OCI-LY7 (cell line): ENCODE measurements at regions not wholly inside any gene's neighbourhood (a gene's known extent, or its start where the extent isn't known, plus 50 kb on each side); places are given as distances from the start of the nearest gene placed in this dataset.

Experiments
- BruUV-seq: library from RNA; stranded (reverse); fragments of 400-500 nt; replicated peaks from 2 replicates; lab custom pipeline; 2021; lab: Mats Ljungman, UMichigan
- CTCF ChIA-PET: fragments of 300-600 bp; sonication (Branson Sonifier 250); formaldehyde crosslinking; loops from one replicate; lab custom pipeline; 2022; ENCODE audit warnings: antibody characterized with exemption; ENCODE audit not compliant: unreplicated experiment; lab: Charles Lee
- POLR2A ChIA-PET: fragments of 300-600 bp; sonication (Branson Sonifier 250); formaldehyde crosslinking; loops from one replicate; lab custom pipeline; 2022; ENCODE audit warnings: antibody characterized with exemption; lab: Charles Lee
- DNase-seq: peaks from one replicate; pipeline ENCODE4 v3.0.0-alpha.2; 2015; ENCODE audit warnings: low spot score
- H2AFZ ChIP-seq: fragments of 200-600 bp; sonication (generic), shearing (Covaris generic); 2 replicates; pipeline ENCODE4 v1.6.1; 2014; ENCODE audit warnings: mild to moderate bottlenecking, antibody characterized with exemption, low read length, moderate library complexity
- H3K27ac ChIP-seq: fragments of 200-600 bp; sonication (generic); 2 replicates; pipeline ENCODE4 v1.5.1; 2014; ENCODE audit warnings: mixed run types, low read depth, mild to moderate bottlenecking, moderate library complexity, low read length, inconsistent platforms; ENCODE audit not compliant: poor library complexity, severe bottlenecking
- H3K36me3 ChIP-seq: fragments of 200-600 bp; sonication (generic); 2 replicates; pipeline ENCODE4 v1.6.1; 2014; ENCODE audit warnings: mild to moderate bottlenecking, antibody characterized with exemption, low read length, moderate library complexity, mixed read lengths; ENCODE audit not compliant: insufficient read depth
- H3K4me1 ChIP-seq: fragments of 200-600 bp; sonication (generic); 2 replicates; pipeline ENCODE4 v1.5.1; 2014; ENCODE audit warnings: mild to moderate bottlenecking, low read length; ENCODE audit not compliant: insufficient read depth, poor library complexity, severe bottlenecking
- H3K4me2 ChIP-seq: fragments of 200-600 bp; sonication (generic); 2 replicates; pipeline ENCODE4 v1.6.1; 2014; ENCODE audit warnings: mild to moderate bottlenecking, low read length
- H3K4me3 ChIP-seq: fragments of 200-600 bp; sonication (generic); 2 replicates; pipeline ENCODE4 v1.5.1; 2014; ENCODE audit warnings: mild to moderate bottlenecking, low read depth, low read length; ENCODE audit not compliant: poor library complexity, severe bottlenecking
- H3K79me2 ChIP-seq: fragments of 200-600 bp; sonication (generic); 2 replicates; pipeline ENCODE4 v1.6.1; 2016; ENCODE audit warnings: low read depth, mild to moderate bottlenecking, low read length, moderate library complexity, mixed read lengths; ENCODE audit not compliant: insufficient read depth
- H3K9me2 ChIP-seq: fragments of 200-600 bp; sonication (generic); 2 replicates; pipeline ENCODE4 v1.6.1; 2016; ENCODE audit warnings: mild to moderate bottlenecking, low read length, mixed read lengths; ENCODE audit not compliant: insufficient read depth
- H3K9me3 ChIP-seq: fragments of 200-600 bp; sonication (generic); 2 replicates; pipeline ENCODE4 v1.6.1; 2014; ENCODE audit warnings: mild to moderate bottlenecking, mixed run types, low read length, mixed read lengths
- H4K20me1 ChIP-seq: fragments of 200-600 bp; sonication (generic); 2 replicates; pipeline ENCODE4 v1.6.1; 2014; ENCODE audit warnings: mild to moderate bottlenecking, antibody characterized with exemption, low read length, moderate library complexity, mixed read lengths; ENCODE audit not compliant: insufficient read depth
- EZH2phosphoT487 ChIP-seq: fragments of 200-600 bp; sonication (generic); IDR thresholded peaks from 2 replicates; pipeline ENCODE4 v1.6.1; 2018; ENCODE audit warnings: low read depth, borderline replicate concordance, mild to moderate bottlenecking, mixed run types, antibody characterized with exemption, low read length, moderate library complexity, mixed read lengths
- intact Hi-C: fragments of 100-400 bp; cut with micrococcal nuclease; formaldehyde crosslinking; loops from one replicate; pipeline ENCODE4 v1.10.0; 2022; ENCODE audit not compliant: unreplicated experiment
- TF ChIP-seq, protein P1 (sequence below): fragments of 200-600 bp; sonication (generic); conservative IDR thresholded peaks from 2 replicates; pipeline ENCODE4 v1.5.1; 2014; ENCODE audit warnings: mild to moderate bottlenecking, antibody characterized with exemption, low read length, moderate library complexity, mixed read lengths

DNA sequence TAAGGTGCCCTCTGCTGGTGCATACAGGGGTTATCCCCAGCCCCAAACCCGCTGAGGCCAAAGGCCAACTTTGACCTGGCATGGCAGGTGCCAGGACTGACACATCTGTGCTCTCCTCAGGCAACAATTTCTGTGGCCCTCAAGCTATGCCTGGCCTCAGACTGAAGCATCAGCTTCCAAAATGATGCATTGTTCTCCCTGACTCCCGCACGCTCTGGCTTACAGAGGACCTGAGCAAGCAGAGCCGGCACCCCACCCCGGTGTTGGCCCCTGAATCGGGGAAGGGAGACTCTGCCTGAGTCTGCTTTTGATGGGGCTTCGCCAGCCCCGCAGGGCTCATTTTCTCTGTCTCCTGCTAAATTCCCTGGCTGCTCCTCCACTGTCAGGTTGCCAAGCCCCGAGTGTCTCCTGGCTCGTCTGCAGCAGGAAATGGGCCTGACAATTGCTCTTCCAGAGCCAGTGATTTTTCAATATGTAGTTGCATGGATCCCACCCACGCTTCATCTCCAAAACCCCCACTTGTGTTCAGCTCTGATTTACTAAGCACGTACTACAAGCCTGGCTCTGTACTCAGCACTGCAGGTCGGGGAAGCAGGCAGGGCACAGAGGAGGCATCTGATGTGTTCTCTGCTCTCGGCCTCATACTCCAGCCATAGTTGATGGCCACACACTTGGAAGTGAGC, 126.1 kb downstream of the SLC38A6 start:
- Histone ChIP-seq H3K4me1 (peaks cover 22% of the 10 kb centered on the region), H3K9me2 (no peaks in the 10 kb centered on the region), H4K20me1 (no peaks in the 10 kb centered on the region), H3K27ac (no peak overlapping the region), H3K79me2 (no peaks in the 10 kb centered on the region), H3K4me3 (no peak overlapping the region), H3K36me3 (no peaks in the 10 kb centered on the region), H2AFZ (peak overlapping the region; percentile 26; the same call in 1 of the 2 replicates), H3K4me2 (no peak overlapping the region), H3K9me3 (0 out of 2 replicates have a peak, but pooled peaks cover 10% of the 10 kb centered on the region)
- DNase-seq = peak; percentile 52
- TF ChIP-seq, protein P1, sequence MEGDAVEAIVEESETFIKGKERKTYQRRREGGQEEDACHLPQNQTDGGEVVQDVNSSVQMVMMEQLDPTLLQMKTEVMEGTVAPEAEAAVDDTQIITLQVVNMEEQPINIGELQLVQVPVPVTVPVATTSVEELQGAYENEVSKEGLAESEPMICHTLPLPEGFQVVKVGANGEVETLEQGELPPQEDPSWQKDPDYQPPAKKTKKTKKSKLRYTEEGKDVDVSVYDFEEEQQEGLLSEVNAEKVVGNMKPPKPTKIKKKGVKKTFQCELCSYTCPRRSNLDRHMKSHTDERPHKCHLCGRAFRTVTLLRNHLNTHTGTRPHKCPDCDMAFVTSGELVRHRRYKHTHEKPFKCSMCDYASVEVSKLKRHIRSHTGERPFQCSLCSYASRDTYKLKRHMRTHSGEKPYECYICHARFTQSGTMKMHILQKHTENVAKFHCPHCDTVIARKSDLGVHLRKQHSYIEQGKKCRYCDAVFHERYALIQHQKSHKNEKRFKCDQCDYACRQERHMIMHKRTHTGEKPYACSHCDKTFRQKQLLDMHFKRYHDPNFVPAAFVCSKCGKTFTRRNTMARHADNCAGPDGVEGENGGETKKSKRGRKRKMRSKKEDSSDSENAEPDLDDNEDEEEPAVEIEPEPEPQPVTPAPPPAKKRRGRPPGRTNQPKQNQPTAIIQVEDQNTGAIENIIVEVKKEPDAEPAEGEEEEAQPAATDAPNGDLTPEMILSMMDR = peak; percentile 74; the same call in 1 of the 2 replicates
- no peak for TF ChIP-seq EZH2phosphoT487
- intact Hi-C loops = loop anchor here (1.0 kb wide), 1 partner anchor 482 kb away; no protein-coding TSS in a partner anchor
- no TSS peak for BruUV-seq
- POLR2A ChIA-PET = no interaction called here
- CTCF ChIA-PET = no interaction called here

DNA sequence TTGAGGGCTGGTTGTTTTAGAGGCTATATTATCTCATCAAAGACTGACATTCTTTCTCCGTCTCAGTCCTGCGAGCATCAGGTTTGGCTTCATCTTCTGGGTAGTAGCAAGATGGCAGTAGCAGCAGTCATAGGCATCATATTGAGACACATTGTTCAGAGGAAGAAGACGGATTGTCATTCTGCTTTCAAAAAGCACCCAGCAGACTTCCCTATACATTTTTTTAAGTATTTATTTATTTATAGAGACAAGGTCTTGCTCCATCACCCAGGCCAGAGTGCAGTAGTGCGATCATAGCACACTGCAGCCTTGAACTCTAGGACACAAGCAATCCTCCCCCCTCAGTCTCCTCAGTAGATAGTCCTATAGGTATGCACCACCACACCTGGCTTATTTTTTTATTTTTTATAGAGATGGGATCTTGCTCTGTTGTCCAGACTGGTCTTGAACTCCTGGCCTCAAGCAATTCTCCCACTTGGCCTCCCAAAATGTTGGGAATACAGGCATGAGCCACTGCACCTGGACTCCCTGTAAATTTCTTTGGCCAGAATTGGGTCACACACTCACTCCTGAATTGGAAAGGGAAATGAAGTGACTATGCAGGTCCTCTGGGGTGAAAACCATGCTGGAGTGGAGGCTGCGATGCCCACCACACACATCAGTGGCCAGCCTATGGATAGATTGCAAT, 125.4 kb downstream of the SLC38A6 start:
- Histone ChIP-seq H3K9me3 (0 out of 2 replicates have a peak, but pooled peaks cover 10% of the 10 kb centered on the region), H3K4me1 (peaks cover 29% of the 10 kb centered on the region), H3K4me2 (no peak overlapping the region), H2AFZ (no peak overlapping the region; the same call in 1 of the 2 replicates), H3K79me2 (no peaks in the 10 kb centered on the region), H3K9me2 (no peaks in the 10 kb centered on the region), H3K4me3 (no peak overlapping the region), H4K20me1 (no peaks in the 10 kb centered on the region), H3K27ac (no peak overlapping the region), H3K36me3 (no peaks in the 10 kb centered on the region)
- intact Hi-C loops = loop anchor here (1.0 kb wide), 1 partner anchor 481 kb away; no protein-coding TSS in a partner anchor
- DNase-seq = no peak
- TF ChIP-seq, protein P1 = no peak; the same call in 1 of the 2 replicates
- TF ChIP-seq EZH2phosphoT487 = no peak
- BruUV-seq = no TSS peak
- ChIA-PET CTCF (no interaction called here), POLR2A (no interaction called here)

DNA sequence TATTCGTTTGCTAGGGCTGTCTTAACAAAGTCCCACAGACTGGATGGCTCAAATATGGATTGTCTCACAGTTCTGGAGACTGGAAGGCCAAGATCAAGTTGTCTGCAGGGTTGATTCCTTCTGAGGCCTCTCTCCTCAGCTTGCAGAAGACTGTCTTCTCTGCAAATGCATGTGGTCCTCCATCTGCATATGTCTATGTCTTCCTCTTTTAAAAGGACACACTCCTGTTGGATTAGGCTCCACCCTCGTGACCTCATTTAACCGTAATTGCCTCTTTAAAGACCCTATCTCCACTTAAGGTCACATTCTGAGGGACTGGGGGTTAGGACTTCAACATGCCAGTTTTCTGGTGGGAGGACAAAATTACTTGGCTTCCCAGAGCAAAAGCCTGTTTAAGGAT, 123.3 kb downstream of the SLC38A6 start:
- peak overlapping the region; percentile 55; the same call in 1 of the 2 replicates for H2AFZ ChIP-seq
- peaks cover 35% of the 10 kb centered on the region for H3K4me1 ChIP-seq
- H3K9me3 ChIP-seq = 0 out of 2 replicates have a peak, but pooled peaks cover 11% of the 10 kb centered on the region
- H3K4me3 ChIP-seq = no peak overlapping the region
- no TSS peak for BruUV-seq
- no peaks in the 10 kb centered on the region for H3K36me3 ChIP-seq
- H3K4me2 ChIP-seq = no peak overlapping the region
- TF ChIP-seq EZH2phosphoT487 = no peak
- TF ChIP-seq, protein P1 = no peak
- DNase-seq = no peak
- POLR2A ChIA-PET = no interaction called here
- intact Hi-C loops = no loop called here
- no peaks in the 10 kb centered on the region for H3K79me2 ChIP-seq
- CTCF ChIA-PET = no interaction called here
- no peaks in the 10 kb centered on the region for H3K9me2 ChIP-seq
- no peak overlapping the region for H3K27ac ChIP-seq
- H4K20me1 ChIP-seq = no peaks in the 10 kb centered on the region
